GM10248 (cell line): ENCODE measurements at regions not wholly inside any gene's neighbourhood (a gene's known extent, or its start where the extent isn't known, plus 50 kb on each side); places are given as distances from the start of the nearest gene placed in this dataset.

Source experiments
- CTCF ChIA-PET: fragments of 300-600 bp; sonication (Branson Sonifier 250); formaldehyde crosslinking; extraction: SDS; loops from one replicate; lab custom pipeline; 2021; ENCODE audit warnings: antibody characterized with exemption; lab: Yijun Ruan, JAX
- POLR2A ChIA-PET: fragments of 350-650 bp; sonication (Branson Sonifier 250); formaldehyde crosslinking; extraction: SDS; loops from one replicate; lab custom pipeline; 2020; ENCODE audit warnings: antibody characterized with exemption; lab: Yijun Ruan, JAX
- DNase-seq: peaks from one replicate; pipeline ENCODE4 v3.0.0; 2012; ENCODE audit errors: extremely low spot score
- TF ChIP-seq, protein P1 (sequence below): IDR thresholded peaks from 2 replicates; pipeline ENCODE4 v1.5.1; 2012; ENCODE audit warnings: mild to moderate bottlenecking, low read depth; ENCODE audit errors: extremely low read depth, missing control alignments, control extremely low read depth

DNA sequence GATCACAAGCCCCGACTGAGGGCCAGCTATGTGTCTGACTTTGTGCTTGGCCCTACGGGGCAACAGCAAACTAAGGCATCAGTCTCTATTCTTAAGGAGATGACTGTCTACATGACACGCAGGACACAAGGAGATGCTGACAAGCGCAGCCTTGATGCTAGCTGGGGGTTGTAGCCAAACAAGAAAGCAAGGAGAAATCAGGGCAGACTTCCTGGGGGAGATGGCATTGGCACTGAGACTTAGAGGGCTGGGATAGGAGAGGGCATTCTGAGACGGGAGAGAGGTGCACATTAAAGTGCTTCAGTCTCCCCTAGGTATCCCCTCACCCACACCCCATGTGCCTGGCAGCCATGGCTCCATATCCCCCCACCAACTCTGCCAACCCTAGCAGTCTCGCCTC lies 210.8 kb upstream of the POU3F1 start:
- ChIA-PET CTCF (interaction anchor here (1.5 kb wide), 1 partner anchor 11 kb away, joined by 4 read pairs; no protein-coding TSS in a partner anchor), POLR2A (no interaction called here)
- TF ChIP-seq, protein P1, sequence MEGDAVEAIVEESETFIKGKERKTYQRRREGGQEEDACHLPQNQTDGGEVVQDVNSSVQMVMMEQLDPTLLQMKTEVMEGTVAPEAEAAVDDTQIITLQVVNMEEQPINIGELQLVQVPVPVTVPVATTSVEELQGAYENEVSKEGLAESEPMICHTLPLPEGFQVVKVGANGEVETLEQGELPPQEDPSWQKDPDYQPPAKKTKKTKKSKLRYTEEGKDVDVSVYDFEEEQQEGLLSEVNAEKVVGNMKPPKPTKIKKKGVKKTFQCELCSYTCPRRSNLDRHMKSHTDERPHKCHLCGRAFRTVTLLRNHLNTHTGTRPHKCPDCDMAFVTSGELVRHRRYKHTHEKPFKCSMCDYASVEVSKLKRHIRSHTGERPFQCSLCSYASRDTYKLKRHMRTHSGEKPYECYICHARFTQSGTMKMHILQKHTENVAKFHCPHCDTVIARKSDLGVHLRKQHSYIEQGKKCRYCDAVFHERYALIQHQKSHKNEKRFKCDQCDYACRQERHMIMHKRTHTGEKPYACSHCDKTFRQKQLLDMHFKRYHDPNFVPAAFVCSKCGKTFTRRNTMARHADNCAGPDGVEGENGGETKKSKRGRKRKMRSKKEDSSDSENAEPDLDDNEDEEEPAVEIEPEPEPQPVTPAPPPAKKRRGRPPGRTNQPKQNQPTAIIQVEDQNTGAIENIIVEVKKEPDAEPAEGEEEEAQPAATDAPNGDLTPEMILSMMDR: no peak
- no peak for DNase-seq

DNA sequence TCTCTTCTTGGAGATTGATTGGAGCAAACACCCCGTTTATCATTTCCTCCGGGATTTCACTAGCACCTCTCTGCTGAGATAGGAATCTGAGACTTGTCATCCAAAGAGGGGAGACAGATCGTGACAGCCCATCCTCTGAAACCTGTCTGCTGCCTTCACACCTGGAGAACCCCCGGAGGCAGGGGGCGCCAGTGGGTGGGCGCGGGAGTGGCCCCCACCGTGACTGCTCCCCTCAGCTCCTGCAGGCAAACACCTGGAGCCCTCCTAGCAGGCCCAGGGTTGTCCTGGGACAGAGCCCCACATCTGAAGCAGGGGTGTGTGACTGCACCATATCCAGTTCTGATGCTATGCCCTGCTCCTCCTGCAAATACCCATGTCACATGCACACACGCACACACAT lies 209.5 kb upstream of the POU3F1 start:
- DNase-seq: no peak
- ChIA-PET CTCF (interaction anchor here (1.5 kb wide), 1 partner anchor 13 kb away, joined by 4 read pairs; no protein-coding TSS in a partner anchor), POLR2A (no interaction called here)
- TF ChIP-seq, protein P1: no peak

DNA sequence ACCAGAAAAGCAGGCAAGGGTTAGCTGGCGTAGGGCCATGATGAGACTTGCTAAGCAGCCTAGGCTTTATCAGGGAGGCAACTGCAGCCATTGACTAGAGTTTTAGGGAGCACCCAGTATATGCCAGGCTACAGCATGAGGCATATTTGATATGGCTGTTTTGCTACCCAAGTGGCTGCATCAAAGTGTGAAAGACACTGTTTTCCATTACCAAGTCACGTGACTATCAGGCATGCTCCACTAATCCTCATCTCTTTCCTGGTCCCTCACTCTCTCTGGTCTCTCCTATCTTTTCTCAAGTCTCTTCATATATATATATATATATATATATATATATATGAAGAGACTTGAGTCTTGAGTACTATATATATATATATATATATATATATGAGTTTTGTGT lies 206.7 kb upstream of the POU3F1 start:
- CTCF ChIA-PET: no interaction called here
- POLR2A ChIA-PET: no interaction called here
- TF ChIP-seq, protein P1: no peak
- DNase-seq: no peak

DNA sequence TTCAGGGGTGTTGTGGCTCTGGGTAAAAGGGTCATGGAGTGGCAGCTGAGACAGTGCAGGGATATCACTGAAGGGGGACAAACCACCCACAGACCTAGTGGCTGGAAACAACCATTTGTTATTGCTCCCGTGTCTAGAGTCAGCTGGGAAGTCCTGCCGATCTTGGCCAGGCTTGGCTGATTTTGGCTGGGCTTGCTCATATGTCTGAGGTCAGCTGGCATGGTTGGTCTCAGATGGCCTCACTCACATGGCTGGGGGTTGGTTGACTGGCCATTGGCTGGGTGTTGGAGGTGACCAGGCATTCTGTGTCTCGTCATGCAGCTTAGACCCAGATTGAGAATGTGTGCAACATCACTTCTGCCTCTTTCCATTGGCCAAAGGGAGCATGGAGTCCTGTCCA lies 203.8 kb upstream of the POU3F1 start:
- TF ChIP-seq, protein P1: no peak
- ChIA-PET CTCF (no interaction called here), POLR2A (no interaction called here)
- no peak for DNase-seq

DNA sequence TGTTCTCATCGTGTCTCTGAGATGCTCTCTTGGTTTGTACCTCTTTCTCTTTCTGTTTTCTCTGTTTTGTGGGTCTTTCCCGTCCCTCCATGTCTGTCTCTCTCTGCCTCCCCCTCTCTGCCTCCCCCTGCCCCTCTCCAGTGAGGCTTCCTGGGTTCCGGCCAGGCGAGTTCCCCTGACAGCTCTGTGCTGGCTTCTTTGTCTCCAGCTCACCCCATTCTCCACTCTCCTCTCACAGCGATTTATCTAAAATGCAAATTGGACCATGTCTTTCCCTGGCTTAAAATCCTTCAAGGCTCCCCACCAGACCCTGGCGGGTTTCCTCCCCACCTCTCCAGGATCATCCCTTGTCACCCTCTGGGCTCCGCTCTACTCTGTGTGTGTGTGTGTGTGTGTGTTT lies 202.4 kb upstream of the POU3F1 start:
- POLR2A ChIA-PET: no interaction called here
- DNase-seq: no peak
- CTCF ChIA-PET: no interaction called here
- TF ChIP-seq, protein P1: no peak

DNA sequence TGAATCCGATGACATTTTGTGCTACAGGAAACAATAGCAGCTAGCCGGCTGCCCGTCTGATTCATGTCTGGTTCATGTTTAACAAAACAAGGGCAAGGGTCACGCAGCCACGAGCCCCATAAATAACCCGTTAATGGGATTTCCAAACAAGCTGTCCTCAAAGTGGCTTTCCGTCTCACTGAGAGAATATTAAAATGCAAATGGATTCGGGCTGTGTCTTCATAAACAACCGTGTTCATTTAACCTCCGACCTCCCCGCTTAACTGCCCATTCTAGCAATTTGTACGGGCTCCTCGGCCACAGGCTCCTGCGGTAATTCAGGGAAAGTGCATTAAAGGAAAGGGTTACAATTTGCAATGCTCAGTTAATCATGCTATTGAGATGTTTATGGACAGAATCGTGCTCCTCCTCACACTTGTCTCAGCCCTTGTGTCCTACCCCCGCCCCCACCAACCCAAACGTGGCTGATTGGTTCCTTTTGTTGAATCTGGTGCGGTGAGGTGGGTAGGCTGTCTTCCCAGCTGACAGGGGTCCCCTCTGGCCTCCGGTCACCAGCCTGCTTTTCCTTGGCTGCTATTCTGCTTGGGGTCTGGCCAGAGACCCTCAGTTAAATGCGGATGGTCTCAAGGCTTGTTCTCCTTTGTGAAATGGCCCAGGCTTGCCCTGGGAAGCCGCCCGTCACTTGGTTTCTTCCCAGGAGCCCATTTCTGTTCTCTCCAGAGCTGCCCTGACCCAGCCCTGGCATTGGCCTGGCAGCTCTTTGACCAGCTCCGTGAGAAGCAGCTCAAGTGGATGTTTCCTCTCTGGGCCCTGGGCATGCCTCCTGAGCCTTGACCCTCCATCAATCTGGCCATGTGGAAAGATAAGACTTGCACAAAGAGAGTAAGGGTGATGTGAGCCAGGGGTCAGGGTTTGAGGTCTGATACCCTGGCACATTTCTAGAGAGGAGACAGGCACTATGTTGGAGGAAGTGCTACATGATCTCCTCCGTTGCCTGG lies 200.7 kb upstream of the POU3F1 start:
- CTCF ChIA-PET: interaction anchor here (1.4 kb wide), 1 partner anchor 13 kb away, joined by 3 read pairs; no protein-coding TSS in a partner anchor
- TF ChIP-seq, protein P1: no peak
- no peak for DNase-seq
- POLR2A ChIA-PET: no interaction called here
